Right renal cortex interstitium (tissue), 3 donors: ENCODE measurements at regions not wholly inside any gene's neighbourhood (a gene's known extent, or its start where the extent isn't known, plus 50 kb on each side); places are given as distances from the start of the nearest gene placed in this dataset.

Experiments used
- DNase-seq, 3 donors: peaks; one replicate each; pipeline ENCODE4 v3.0.0-alpha.2; 2013; ENCODE audit warnings: low read depth in 3 of 3, low spot score in 2 of 3

DNA sequence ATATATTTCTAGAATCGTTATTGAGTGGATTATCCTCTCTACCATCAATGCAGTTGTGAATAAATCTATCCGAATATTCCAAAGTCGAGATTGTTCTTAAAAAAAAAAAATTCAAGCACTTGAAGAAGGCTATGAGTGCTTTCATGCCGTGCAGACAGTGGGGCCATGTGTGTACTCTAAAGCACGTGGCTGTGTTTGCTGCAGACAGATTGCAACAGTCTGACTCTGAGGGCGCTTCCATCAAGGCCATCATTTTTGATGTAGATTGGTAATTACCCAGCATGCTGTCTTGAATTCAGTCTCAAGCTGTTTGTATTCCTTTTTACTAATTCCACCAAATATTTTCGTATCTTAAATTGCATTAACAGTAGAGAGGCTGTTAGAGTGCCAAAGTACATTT lies 325.9 kb upstream of the LINC00305 start:
- DNase-seq: no peak

- DNase-seq: no peak
Observed at GRCh38 chr18:64474255-64474654, 325.4 kb upstream of the LINC00305 start.

DNA sequence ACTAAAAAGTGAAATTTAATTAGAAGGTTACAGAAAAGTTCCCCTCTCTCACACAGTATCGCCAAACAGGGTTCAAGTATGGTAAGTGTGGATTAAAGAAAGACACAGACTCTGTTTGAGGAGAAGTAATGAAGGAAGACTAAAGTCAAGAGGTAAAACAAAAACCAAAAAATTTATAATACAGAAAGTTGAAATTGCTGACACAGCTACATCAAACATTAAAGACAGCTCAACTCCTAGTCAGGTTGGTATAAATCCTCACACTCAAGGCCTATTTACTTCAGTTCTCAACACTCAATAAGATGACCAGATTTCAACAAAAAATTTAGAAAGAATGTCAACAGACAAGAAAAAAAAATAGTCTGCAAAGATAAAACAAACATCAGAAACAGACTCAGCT lies 300.5 kb upstream of the LINC00305 start:
- no peak for DNase-seq

GRCh38 chr18:64444819-64445218 lies 295.9 kb upstream of the LINC00305 start:
- DNase-seq: no peak

DNA sequence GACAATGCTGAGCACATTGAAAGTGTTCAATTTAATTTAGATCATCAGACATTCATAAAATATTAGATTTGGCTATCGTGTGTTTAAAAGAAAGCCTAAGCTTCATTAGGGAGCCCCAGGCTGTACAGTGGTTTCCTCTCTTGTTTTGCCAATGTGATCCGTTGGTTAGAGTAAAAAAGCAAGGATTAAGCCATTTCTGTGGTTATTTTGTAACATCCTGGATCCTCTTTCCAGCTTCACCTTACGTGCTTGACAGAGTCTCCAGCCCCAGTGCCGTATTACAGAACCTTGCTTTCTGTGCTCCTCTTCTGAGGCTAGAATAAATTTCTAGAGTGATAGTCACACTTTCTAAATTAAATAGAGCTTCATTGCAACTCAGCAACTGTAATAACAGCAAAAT lies 289.3 kb upstream of the LINC00305 start:
- DNase-seq: no peak

DNA sequence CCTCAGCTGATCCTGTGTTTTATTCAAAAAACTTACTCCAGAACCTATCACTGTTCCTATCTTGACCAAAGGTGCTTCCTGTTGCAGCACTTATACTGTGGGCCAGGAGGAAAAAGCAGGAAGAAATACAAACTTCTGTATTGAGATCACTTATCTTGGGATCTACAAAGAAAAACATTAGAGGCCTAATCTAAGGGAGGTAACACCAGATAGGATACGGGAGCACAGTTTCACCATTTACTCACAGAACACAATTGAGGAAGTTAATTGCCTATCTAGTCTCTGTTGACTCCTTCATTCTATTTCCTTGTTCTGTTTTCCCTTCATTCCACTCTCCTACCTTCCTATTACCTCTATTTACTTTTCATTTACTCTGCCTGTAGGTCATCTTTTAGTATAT lies 287.2 kb upstream of the LINC00305 start:
- no peak for DNase-seq

- DNase-seq: no peak
Observed at GRCh38 chr18:64419156-64419555, 270.3 kb upstream of the LINC00305 start.

- DNase-seq: no peak
Observed at GRCh38 chr18:64416990-64417389, 268.1 kb upstream of the LINC00305 start.

DNA sequence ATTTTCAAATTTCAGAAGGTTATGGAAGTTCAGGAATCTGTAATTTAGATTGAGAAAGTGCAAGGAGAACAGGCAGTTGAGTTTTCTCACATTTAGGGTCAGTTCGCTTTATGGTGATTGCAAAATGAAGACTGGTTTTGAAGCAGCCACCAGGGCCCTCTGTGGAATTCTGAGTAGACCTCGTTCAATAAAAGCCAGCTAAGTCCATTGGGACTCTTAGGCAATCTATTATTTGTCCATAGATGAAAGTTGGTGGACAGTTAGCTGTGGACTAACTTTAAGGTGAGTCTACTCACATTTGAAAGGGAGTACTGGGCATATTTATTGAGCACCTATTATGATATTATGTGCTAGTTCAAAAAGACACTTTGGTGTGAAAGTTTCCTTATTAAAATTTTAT lies 266.3 kb upstream of the LINC00305 start:
- no peak for DNase-seq

- no peak for DNase-seq
Observed at GRCh38 chr18:64410685-64411084, 261.8 kb upstream of the LINC00305 start.

DNA sequence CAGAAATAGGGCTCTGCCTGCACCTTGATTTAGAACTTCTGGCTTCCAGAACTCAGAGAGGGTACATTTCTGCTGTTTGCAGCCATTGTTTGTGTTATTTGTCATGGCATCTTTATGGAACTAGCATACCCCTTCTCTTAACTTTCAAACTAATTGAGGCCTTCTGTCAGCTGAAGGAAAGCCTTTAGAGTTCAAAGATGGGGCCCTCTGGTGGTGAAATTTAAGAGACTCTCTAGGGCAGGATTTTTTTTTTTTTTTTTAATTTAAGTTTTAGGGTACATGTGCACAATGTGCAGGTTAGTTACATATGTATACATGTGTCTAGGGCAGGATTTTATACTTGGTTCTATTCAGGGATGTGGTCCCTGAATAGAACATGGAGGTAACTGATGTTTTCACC lies 260.6 kb upstream of the LINC00305 start:
- no peak for DNase-seq

DNA sequence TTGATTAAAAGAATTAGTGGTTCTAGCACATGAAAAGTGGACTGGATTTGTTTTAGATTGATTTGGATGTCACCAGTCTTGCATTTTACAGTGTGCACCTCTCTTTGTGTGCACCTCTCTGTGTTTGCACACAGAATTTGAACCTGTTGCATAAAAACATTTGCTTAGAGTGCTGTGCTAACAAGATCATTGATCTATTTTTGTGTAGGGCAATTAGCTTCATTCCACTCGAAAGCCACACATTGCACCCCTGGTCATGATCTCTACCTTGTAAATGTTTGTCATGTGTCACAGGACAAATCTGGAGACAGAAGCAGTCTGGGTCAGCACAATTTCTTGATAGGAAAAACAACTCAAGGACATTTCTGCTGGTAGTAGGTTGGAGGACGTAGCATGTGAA lies 258.7 kb upstream of the LINC00305 start:
- no peak for DNase-seq

DNA sequence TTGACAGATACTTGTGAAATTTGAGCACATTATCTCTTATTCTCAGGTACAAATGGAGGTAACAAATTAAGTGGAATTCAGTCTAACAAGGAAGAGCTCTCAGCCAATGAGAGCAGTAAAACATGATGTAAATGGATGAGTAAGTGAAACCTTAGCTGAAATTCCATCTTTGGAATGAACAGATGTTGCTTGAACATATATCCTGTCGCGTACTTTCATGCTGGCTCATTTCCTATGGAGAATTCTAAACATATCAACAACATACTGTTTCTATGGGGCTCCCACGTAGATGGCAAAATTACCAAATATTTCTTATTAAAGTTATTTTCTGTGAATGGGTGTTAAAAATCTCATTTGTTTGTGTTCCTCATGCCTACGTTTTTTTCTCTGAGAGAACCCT lies 256.3 kb upstream of the LINC00305 start:
- DNase-seq: no peak

DNA sequence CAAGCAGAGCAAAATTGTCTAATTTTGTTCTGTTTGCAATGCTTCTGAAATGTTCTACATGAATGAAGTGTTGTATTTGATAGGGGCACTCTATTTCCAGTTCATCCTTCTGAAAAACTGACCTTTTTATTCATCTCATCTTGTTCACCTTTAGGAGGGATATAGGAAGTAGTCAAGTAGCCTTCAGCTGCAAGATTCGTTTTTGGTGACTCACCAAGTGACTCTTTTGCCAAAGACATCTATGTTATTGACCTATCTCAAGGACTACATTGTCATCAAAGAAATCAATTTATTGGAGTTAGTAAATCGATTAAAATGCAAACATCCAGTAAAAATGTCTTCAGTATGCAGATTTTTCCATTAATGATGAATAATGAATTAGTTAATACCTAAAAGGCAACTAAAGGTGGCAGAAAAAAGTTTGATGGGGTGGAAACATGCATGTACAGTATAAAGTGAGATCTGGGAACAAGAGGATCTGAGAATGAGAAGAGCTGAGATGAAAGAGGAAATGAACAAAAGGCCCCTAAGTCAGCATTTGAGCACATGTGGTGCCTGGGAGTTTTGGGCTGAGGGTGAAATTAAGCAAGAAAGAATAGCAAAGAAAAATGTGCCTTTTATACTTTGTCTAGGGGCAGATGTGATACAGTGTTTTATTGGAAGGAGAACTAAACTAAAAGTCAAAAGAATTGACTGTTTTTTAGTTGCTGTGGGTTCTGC lies 255.1 kb upstream of the LINC00305 start:
- DNase-seq: no peak

DNA sequence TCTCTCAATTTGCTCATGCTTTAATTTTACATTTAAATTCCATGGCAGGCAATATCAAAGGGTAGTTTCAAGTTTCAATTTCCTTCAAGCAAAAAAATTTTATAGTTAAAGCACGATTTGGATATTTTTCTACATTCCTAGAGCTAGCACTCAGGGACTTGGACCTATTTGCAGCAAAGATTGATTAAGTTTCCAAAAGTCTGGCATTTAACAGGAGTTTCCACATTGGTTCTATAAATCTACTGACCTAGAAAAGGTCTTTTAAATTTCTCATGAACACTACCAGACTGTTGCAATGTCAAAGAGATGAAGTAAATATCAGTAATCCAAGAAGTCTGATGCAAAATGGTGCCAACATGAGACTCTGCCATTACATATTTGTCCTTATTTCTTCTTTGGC lies 253.7 kb upstream of the LINC00305 start:
- no peak for DNase-seq

DNA sequence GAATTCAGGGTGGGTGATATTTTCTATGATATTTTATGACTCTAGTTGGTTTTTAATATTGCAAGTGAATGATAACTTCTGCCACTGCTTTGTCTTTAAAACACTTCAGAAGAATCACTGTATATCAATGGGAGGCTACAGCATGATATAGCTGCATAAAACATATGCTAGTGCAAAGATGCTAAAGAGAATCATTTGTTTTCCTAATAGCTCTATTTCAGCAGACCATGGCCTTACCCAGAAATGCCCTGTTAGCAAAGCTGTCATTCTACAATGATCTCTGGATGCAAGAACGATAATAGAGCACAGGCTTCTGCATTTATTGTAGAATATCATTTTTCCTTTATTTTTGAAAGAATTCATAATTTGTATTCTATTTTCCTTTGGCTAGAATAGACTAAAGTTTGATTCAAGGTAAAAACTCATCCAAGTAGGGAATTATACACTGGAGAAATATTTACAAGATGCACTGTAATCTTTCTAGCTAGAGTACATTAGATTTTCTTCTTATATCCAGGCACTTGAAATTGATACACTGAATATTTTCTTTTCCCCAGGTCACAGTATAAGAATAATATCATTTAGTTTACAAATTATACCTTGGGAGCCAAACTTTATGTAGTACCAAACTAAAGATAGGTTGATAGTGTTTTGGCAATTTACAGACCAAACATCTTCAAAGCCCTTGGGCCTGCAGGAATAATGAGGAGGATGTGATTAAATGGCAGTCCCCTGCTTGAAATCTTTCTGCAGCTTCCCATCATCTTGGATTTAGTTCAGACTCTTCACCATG lies 252.6 kb upstream of the LINC00305 start:
- no peak for DNase-seq

- DNase-seq: no peak
Observed at GRCh38 chr18:64399566-64399965, 250.7 kb upstream of the LINC00305 start.

DNA sequence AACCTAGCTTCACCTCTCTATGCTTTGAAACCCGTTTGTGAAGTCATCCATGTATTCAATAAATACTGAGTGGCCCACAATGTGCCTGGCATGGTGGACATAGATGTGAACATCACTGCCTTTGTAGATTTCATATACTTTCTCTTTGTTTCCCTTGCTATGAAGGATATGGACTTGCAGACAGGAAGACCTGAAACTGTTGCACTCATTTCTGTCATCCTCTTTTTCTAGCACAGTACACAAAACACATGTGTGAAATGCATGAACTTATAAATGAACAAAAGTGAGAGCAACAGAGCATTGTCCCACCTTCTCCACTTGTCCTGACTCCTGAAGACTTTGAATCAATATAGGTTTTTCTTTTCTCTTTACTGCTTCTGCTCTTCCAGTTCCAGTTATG lies 249.4 kb upstream of the LINC00305 start:
- no peak for DNase-seq

DNA sequence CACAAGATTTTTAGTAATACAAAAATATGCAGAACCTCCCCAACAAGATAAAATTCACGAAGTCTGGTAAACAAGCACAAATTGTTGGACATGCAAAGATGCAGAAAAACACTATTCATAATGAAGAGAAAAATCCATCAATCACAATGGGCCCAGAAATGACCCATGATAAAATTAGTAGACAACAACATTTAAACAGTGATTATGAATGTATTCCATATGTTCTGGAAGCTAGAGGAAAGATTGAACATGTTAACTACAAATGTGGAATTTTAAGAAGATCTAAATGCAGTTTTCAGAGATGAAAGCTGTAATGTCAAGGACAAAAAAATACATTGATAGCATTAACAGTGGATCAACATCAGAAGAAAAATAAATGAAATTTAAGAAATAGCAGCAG lies 243.3 kb upstream of the LINC00305 start:
- no peak for DNase-seq

GRCh38 chr18:64384101-64384500 lies 235.2 kb upstream of the LINC00305 start:
- no peak for DNase-seq

GRCh38 chr18:64380117-64380516 lies 231.2 kb upstream of the LINC00305 start:
- no peak for DNase-seq

DNA sequence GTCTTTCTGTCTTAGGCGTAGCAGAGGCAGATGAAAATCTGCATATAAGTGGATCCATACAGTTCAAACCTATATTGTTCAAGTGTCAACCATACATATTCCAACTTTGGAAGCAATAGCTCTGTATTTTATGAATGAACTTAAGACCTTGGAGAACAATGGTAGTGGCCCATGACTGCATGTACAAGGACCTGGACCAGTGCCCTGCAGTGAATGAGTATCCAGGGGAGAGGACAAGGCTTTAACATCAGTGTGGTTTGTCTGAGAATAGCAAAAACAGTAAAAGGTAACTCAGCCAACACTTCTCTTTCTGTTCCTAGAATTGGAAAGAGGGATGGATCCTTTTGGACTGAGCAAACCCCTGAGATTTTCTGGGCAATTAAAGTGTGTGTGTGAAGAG lies 230.8 kb upstream of the LINC00305 start:
- DNase-seq: no peak
